ENCODE measurements at regions not wholly inside any gene's neighbourhood (a gene's known extent, or its start where the extent isn't known, plus 50 kb on each side); places are given as distances from the start of the nearest gene placed in this dataset.

DNA sequence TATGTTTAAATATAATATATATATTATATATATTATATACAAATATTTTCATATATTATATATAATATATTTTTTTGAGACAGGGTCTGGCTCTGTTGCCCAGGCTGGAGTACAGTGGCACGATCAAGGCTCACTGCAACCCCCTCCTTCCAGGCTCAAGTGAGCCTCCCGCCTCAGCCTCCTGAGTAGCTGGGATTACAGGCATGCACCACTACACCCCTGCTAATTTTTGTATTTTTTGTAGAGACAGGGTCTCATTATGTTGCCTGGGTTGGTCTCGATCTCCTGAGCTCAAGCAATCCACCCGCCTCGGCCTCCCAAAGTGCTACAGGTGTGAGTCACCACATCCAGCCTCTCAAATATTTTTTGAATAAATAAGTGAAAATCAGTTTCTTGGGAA is 215.5 kb downstream of the GATA3 start:
- H3K4me3 Mint-ChIP-seq (ENCODE audit: unreplicated experiment): no peak overlapping the region
- H3K36me3 Mint-ChIP-seq (ENCODE audit: low read depth, unreplicated experiment): no peaks in the 10 kb centered on the region
- H3K27me3 Mint-ChIP-seq (ENCODE audit: unreplicated experiment): peaks cover 4% of the 10 kb centered on the region
- H3K4me1 Mint-ChIP-seq (ENCODE audit: unreplicated experiment): peaks cover 5% of the 10 kb centered on the region
- TF ChIP-seq, protein P1, sequence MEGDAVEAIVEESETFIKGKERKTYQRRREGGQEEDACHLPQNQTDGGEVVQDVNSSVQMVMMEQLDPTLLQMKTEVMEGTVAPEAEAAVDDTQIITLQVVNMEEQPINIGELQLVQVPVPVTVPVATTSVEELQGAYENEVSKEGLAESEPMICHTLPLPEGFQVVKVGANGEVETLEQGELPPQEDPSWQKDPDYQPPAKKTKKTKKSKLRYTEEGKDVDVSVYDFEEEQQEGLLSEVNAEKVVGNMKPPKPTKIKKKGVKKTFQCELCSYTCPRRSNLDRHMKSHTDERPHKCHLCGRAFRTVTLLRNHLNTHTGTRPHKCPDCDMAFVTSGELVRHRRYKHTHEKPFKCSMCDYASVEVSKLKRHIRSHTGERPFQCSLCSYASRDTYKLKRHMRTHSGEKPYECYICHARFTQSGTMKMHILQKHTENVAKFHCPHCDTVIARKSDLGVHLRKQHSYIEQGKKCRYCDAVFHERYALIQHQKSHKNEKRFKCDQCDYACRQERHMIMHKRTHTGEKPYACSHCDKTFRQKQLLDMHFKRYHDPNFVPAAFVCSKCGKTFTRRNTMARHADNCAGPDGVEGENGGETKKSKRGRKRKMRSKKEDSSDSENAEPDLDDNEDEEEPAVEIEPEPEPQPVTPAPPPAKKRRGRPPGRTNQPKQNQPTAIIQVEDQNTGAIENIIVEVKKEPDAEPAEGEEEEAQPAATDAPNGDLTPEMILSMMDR (IDR thresholded peaks at IDR 0.05; ENCODE audit: unreplicated experiment): no peak
- H3K9me3 Mint-ChIP-seq (ENCODE audit: unreplicated experiment): no peaks in the 10 kb centered on the region
- DNase-seq (ENCODE audit: low spot score): no peak
- no peak overlapping the region for H3K27ac Mint-ChIP-seq (ENCODE audit: unreplicated experiment)

GRCh38 chr10:8272794-8273425 is 218.4 kb downstream of the GATA3 start:
- no peak for DNase-seq (ENCODE audit: low spot score)
- peaks cover 4% of the 10 kb centered on the region for H3K27me3 Mint-ChIP-seq (ENCODE audit: unreplicated experiment)

DNA sequence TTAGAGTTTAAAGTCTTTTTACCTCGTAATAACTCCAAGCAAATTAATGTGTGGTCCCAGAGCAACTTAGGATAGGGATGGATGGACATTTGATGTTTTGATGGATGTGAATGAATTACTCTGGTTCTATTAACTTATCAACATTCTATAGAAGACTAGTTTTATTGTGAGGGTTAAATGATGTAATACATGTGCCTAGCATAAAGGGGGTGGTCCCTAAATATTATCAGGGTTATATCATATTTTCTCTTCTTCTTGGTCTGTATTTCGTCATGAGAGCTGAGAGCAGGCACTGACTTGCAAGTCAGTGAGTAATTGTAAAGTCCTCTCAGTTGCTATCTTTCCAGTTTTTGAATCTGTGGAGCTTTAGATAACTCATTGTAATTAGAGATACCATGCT is 219.3 kb downstream of the GATA3 start:
- H3K36me3 Mint-ChIP-seq (ENCODE audit: low read depth, unreplicated experiment): peaks cover 3% of the 10 kb centered on the region
- H3K27ac Mint-ChIP-seq (ENCODE audit: unreplicated experiment): no peak overlapping the region
- no peaks in the 10 kb centered on the region for H3K9me3 Mint-ChIP-seq (ENCODE audit: unreplicated experiment)
- peaks cover 5% of the 10 kb centered on the region for H3K4me1 Mint-ChIP-seq (ENCODE audit: unreplicated experiment)
- no peak for DNase-seq (ENCODE audit: low spot score)
- TF ChIP-seq, protein P1 (IDR thresholded peaks at IDR 0.05; ENCODE audit: unreplicated experiment): no peak
- H3K4me3 Mint-ChIP-seq (ENCODE audit: unreplicated experiment): no peak overlapping the region
- peaks cover 4% of the 10 kb centered on the region for H3K27me3 Mint-ChIP-seq (ENCODE audit: unreplicated experiment)

More at GRCh38 chr10:8272794-8273425, 218.4 kb downstream of the GATA3 start:
- Mint-ChIP-seq H3K4me1 (ENCODE audit: unreplicated experiment) (peaks cover 5% of the 10 kb centered on the region), H3K27ac (ENCODE audit: unreplicated experiment) (no peak overlapping the region), H3K4me3 (ENCODE audit: unreplicated experiment) (no peak overlapping the region), H3K36me3 (ENCODE audit: low read depth, unreplicated experiment) (peaks cover 3% of the 10 kb centered on the region), H3K9me3 (ENCODE audit: unreplicated experiment) (no peaks in the 10 kb centered on the region)
- TF ChIP-seq, protein P1 (IDR thresholded peaks at IDR 0.05; ENCODE audit: unreplicated experiment): no peak

- Mint-ChIP-seq H3K36me3 (ENCODE audit: low read depth, unreplicated experiment) (peaks cover 3% of the 10 kb centered on the region), H3K4me1 (ENCODE audit: unreplicated experiment) (peaks cover 5% of the 10 kb centered on the region), H3K9me3 (ENCODE audit: unreplicated experiment) (no peaks in the 10 kb centered on the region), H3K27ac (ENCODE audit: unreplicated experiment) (no peak overlapping the region), H3K27me3 (ENCODE audit: unreplicated experiment) (peaks cover 3% of the 10 kb centered on the region), H3K4me3 (ENCODE audit: unreplicated experiment) (no peak overlapping the region)
- TF ChIP-seq, protein P1 (IDR thresholded peaks at IDR 0.05; ENCODE audit: unreplicated experiment): no peak
- DNase-seq (ENCODE audit: low spot score): no peak
These were observed 221.4 kb downstream of the GATA3 start for GRCh38 chr10:8275911-8276310.

GRCh38 chr10:8278099-8278498 is 223.6 kb downstream of the GATA3 start:
- Mint-ChIP-seq H3K27me3 (ENCODE audit: unreplicated experiment) (peaks cover 3% of the 10 kb centered on the region), H3K36me3 (ENCODE audit: low read depth, unreplicated experiment) (peaks cover 3% of the 10 kb centered on the region), H3K9me3 (ENCODE audit: unreplicated experiment) (no peaks in the 10 kb centered on the region), H3K4me1 (ENCODE audit: unreplicated experiment) (peaks cover 2% of the 10 kb centered on the region), H3K27ac (ENCODE audit: unreplicated experiment) (no peak overlapping the region), H3K4me3 (ENCODE audit: unreplicated experiment) (no peak overlapping the region)
- TF ChIP-seq, protein P1 (IDR thresholded peaks at IDR 0.05; ENCODE audit: unreplicated experiment): no peak
- DNase-seq (ENCODE audit: low spot score): no peak
